Fibroblast of pulmonary artery (primary cell): ENCODE measurements at regions not wholly inside any gene's neighbourhood (a gene's known extent, or its start where the extent isn't known, plus 50 kb on each side); places are given as distances from the start of the nearest gene placed in this dataset.

Source experiments
- DNase-seq: peaks from one replicate; pipeline ENCODE4 v3.0.0-alpha.2; 2010; ENCODE audit warnings: low read depth
- H3K4me3 ChIP-seq: replicated peaks from 2 replicates; pipeline ENCODE4 v1.5.1; 2011; ENCODE audit warnings: low read depth, mild to moderate bottlenecking, control low read depth, low read length, moderate library complexity
- CTCF ChIP-seq: IDR thresholded peaks from 2 replicates; pipeline ENCODE4 v1.5.1; 2011; ENCODE audit warnings: mild to moderate bottlenecking, control low read depth, low read length, inconsistent platforms; ENCODE audit errors: missing control alignments

- no peak overlapping the region for H3K4me3 ChIP-seq
- no peak for TF ChIP-seq CTCF
- DNase-seq, result no peak
These were observed 273.2 kb downstream of the FAM170A start for GRCh38 chr5:119902593-119902992.

- no peak overlapping the region for H3K4me3 ChIP-seq
- no peak for DNase-seq
- no peak for TF ChIP-seq CTCF
These were observed 284.1 kb downstream of the FAM170A start for GRCh38 chr5:119913425-119913824.

GRCh38 chr5:119919279-119919678, 289.9 kb downstream of the FAM170A start:
- no peak for TF ChIP-seq CTCF
- no peak for DNase-seq
- no peak overlapping the region for H3K4me3 ChIP-seq

- no peak for TF ChIP-seq CTCF
- DNase-seq, result no peak
- no peak overlapping the region for H3K4me3 ChIP-seq
These were observed 296.9 kb downstream of the FAM170A start for GRCh38 chr5:119926301-119926700.

- TF ChIP-seq CTCF, result no peak
- H3K4me3 ChIP-seq, result no peak overlapping the region
- no peak for DNase-seq
These were observed 299.6 kb downstream of the FAM170A start for GRCh38 chr5:119928974-119929373.

- no peak for DNase-seq
- no peak overlapping the region for H3K4me3 ChIP-seq
- no peak for TF ChIP-seq CTCF
These were observed 301.1 kb downstream of the FAM170A start for GRCh38 chr5:119930490-119930889.

GRCh38 chr5:119943148-119943547, 313.8 kb downstream of the FAM170A start:
- no peak overlapping the region for H3K4me3 ChIP-seq
- no peak for TF ChIP-seq CTCF
- DNase-seq, result peak; percentile 37
